NCI-H2029 treated with DMSO at 0.1 percent for 48 hours (cell line): ENCODE measurements at regions not wholly inside any gene's neighbourhood (a gene's known extent, or its start where the extent isn't known, plus 50 kb on each side); places are given as distances from the start of the nearest gene placed in this dataset.
"Not testable (repeated sequence)": the region's sequence is repeated elsewhere in the genome, so short reads cannot be mapped to it uniquely, and the experiment has no call there.

Source experiments
- DNase-seq: peaks from one replicate; lab custom pipeline; 2025; lab: John Stamatoyannopoulos, UW

GRCh38 chr1:29997818-29998217, 725.6 kb downstream of the MATN1 start:
- not testable (repeated sequence) for DNase-seq

- no peak for DNase-seq
Measured at GRCh38 chr1:29993950-29994349, 729.4 kb downstream of the MATN1 start.

GRCh38 chr1:29991815-29992214, 731.6 kb downstream of the MATN1 start:
- DNase-seq, result no peak

- DNase-seq, result no peak
Measured at GRCh38 chr1:29991025-29991424, 732.4 kb downstream of the MATN1 start.

- no peak for DNase-seq
Measured at GRCh38 chr1:29990304-29990703, 733.1 kb downstream of the MATN1 start.

- DNase-seq, result no peak
Measured at GRCh38 chr1:29986986-29987385, 736.4 kb downstream of the MATN1 start.

- DNase-seq, result no peak
Measured at GRCh38 chr1:29985606-29985945, 737.8 kb downstream of the MATN1 start.

- DNase-seq, result no peak
Measured at GRCh38 chr1:29984862-29985605, 738.4 kb downstream of the MATN1 start.

GRCh38 chr1:29984166-29984861, 739.1 kb downstream of the MATN1 start:
- peak; percentile 20 for DNase-seq

- DNase-seq, result no peak
Measured at GRCh38 chr1:29983321-29983720, 740.1 kb downstream of the MATN1 start.

- no peak for DNase-seq
Measured at GRCh38 chr1:29981586-29982239, 741.7 kb downstream of the MATN1 start.

GRCh38 chr1:29977550-29977949, 741.2 kb downstream of the PTPRU start:
- DNase-seq, result no peak

GRCh38 chr1:29975036-29975694, 738.8 kb downstream of the PTPRU start:
- no peak for DNase-seq

GRCh38 chr1:29974316-29974724, 738.0 kb downstream of the PTPRU start:
- DNase-seq, result no peak

GRCh38 chr1:29973406-29973805, 737.1 kb downstream of the PTPRU start:
- no peak for DNase-seq

- no peak for DNase-seq
Measured at GRCh38 chr1:29972421-29973053, 736.2 kb downstream of the PTPRU start.

GRCh38 chr1:29971703-29972102, 735.4 kb downstream of the PTPRU start:
- no peak for DNase-seq

- DNase-seq, result no peak
Measured at GRCh38 chr1:29970747-29971325, 734.5 kb downstream of the PTPRU start.

GRCh38 chr1:29969576-29969975, 733.3 kb downstream of the PTPRU start:
- DNase-seq, result no peak

- no peak for DNase-seq
Measured at GRCh38 chr1:29967261-29967660, 730.9 kb downstream of the PTPRU start.

GRCh38 chr1:29966526-29967045, 730.3 kb downstream of the PTPRU start:
- no peak for DNase-seq
